K562 (cell line): ENCODE measurements at regions not wholly inside any gene's neighbourhood (a gene's known extent, or its start where the extent isn't known, plus 50 kb on each side); places are given as distances from the start of the nearest gene placed in this dataset.

Experiments
- ATAC-seq: fragments of 200-7000 bp; cut with Tn5 transposase; 3 replicates; pipeline ENCODE4 v1.9.1; 2020; ENCODE audit warnings: moderate library complexity
- BruUV-seq: library from RNA; stranded (reverse); fragments of 400-500 nt; replicated peaks from 2 replicates; lab custom pipeline; 2021; lab: Mats Ljungman, UMichigan
- CTCF ChIA-PET: fragments of 300-600 bp; formaldehyde crosslinking; extraction: SDS; loops from one replicate; lab custom pipeline; 2021; ENCODE audit warnings: low intra/inter-chr PET ratio; lab: Yijun Ruan, JAX
- POLR2A ChIA-PET: fragments of 300-600, 350-650 bp; sonication (Branson Sonifier 250); formaldehyde crosslinking; extraction: SDS; loops from one replicate; lab custom pipeline; 2021; ENCODE audit warnings: antibody characterized with exemption, inconsistent platforms; lab: Yijun Ruan, JAX
- DNase-seq, 4 experiments: peaks; one replicate each; pipeline versions ENCODE4 v3.0.0 to v3.0.0-alpha.2; 2011 to 2018; ENCODE audit warnings: low spot score in 3 of 4, mixed read lengths in 3 of 4; ENCODE audit errors: extremely low read depth in 1 of 4
- FAIRE-seq: peaks from 2 replicates; lab custom pipeline; 2011; peaks lifted over from hg19 to GRCh38; lab: Jason Lieb, UNC
- H2AFZ ChIP-seq: 2 replicates; pipeline ENCODE4 v1.6.0; 2011; ENCODE audit warnings: low read depth, low read length, control low read depth, inconsistent platforms
- H3K27ac ChIP-seq: fragments of 200-600 bp; 3 replicates; pipeline ENCODE4 v1.8.0; 2011; ENCODE audit warnings: low read depth, mild to moderate bottlenecking, control low read depth, inconsistent platforms, low read length, moderate library complexity, mixed read lengths; ENCODE audit errors: extremely low read depth
- H3K27me3 ChIP-seq, 2 experiments: fragments of 300-600 bp in 1 of 2; 2 replicates in 1 of 2; 3 replicates in 1 of 2; pipeline versions ENCODE4 v1.6.0 to v1.8.0; 2011; ENCODE audit warnings: inconsistent platforms in 2 of 2, low read length in 2 of 2, mild to moderate bottlenecking in 1 of 2, mixed read lengths in 1 of 2, moderate library complexity in 1 of 2; ENCODE audit not compliant: control insufficient read depth in 2 of 2, insufficient read depth in 2 of 2
- H3K36me3 ChIP-seq: fragments of 300-600 bp; 3 replicates; pipeline ENCODE4 v1.8.0; 2011; ENCODE audit warnings: mild to moderate bottlenecking, low read length, inconsistent platforms; ENCODE audit not compliant: control insufficient read depth, insufficient read depth
- H3K4me1 ChIP-seq, 2 experiments: fragments of 200-600 bp in 1 of 2; replicated peaks in 1 of 2; 2 replicates in 1 of 2; 3 replicates in 1 of 2; pipeline versions ENCODE4 v1.5.1 to v1.8.0; 2011; ENCODE audit warnings: inconsistent platforms in 2 of 2, low read length in 2 of 2, mild to moderate bottlenecking in 1 of 2, mixed read lengths in 1 of 2, moderate library complexity in 1 of 2; ENCODE audit not compliant: control insufficient read depth in 2 of 2, insufficient read depth in 2 of 2
- H3K4me2 ChIP-seq: 2 replicates; pipeline ENCODE4 v1.6.1; 2011; ENCODE audit warnings: low read length, control low read depth, inconsistent platforms, mixed read lengths; ENCODE audit not compliant: insufficient read depth
- H3K4me3 ChIP-seq: fragments of 200-600 bp; sonication (generic), shearing (Covaris generic); 2 replicates; pipeline ENCODE4 v1.5.1; 2016; ENCODE audit warnings: control low read depth, inconsistent platforms
- H3K79me2 ChIP-seq: fragments of 200-600 bp; 3 replicates; pipeline ENCODE4 v1.8.0; 2011; ENCODE audit warnings: low read length, inconsistent platforms; ENCODE audit not compliant: control insufficient read depth, insufficient read depth
- H3K9ac ChIP-seq, 2 experiments: 2 replicates each; pipeline versions ENCODE4 v1.6.0 to v1.6.1; 2011; ENCODE audit warnings: low read depth in 2 of 2, low read length in 2 of 2, control low read depth in 1 of 2, inconsistent platforms in 1 of 2, mild to moderate bottlenecking in 1 of 2, mixed read lengths in 1 of 2; ENCODE audit not compliant: insufficient read depth in 1 of 2
- H3K9me1 ChIP-seq: one replicate; pipeline ENCODE4 v1.6.0; 2011; ENCODE audit warnings: inconsistent platforms, mild to moderate bottlenecking, low read length, moderate library complexity; ENCODE audit not compliant: control insufficient read depth, insufficient read depth
- H3K9me3 ChIP-seq: replicated peaks from 2 replicates; pipeline ENCODE4 v1.5.1; 2011; ENCODE audit warnings: low read depth, low read length, inconsistent platforms; ENCODE audit not compliant: control insufficient read depth, insufficient read depth
- H4K20me1 ChIP-seq: replicated peaks from 2 replicates; pipeline ENCODE4 v1.6.1; 2011; ENCODE audit warnings: low read length, inconsistent platforms, mixed read lengths; ENCODE audit not compliant: control insufficient read depth, insufficient read depth
- ATF7 ChIP-seq: fragments of 450-650 bp; IDR thresholded peaks from 2 replicates; pipeline ENCODE4 v1.7.1; 2014; ENCODE audit warnings: mild to moderate bottlenecking, moderate library complexity
- HSF4 ChIP-seq: fragments of 250-450 bp; sonication (Bioruptor Pico); IDR thresholded peaks from 2 replicates; pipeline ENCODE4 v2.1.2; 2022; ENCODE audit warnings: mild to moderate bottlenecking, moderate library complexity, borderline replicate concordance
- MLLT1 ChIP-seq, 2 experiments: fragments of 450-650 bp; IDR thresholded peaks; 2 replicates each; pipeline ENCODE4 v1.6.1; 2016
- SRSF7 ChIP-seq: fragments of 200-400 bp; formaldehyde crosslinking; optimal IDR thresholded peaks from 2 replicates; pipeline ENCODE3; 2017; ENCODE audit warnings: mild to moderate bottlenecking, low read depth, low read length
- USF2 ChIP-seq: sonication (generic); formaldehyde crosslinking; IDR thresholded peaks from 2 replicates; pipeline ENCODE4 v1.5.0; 2020; ENCODE audit warnings: missing genetic modification reagents
- ZBED1 ChIP-seq: IDR thresholded peaks from 2 replicates; pipeline ENCODE4 v1.6.1; 2014
- ZKSCAN1 ChIP-seq: fragments of 150-350 bp; IDR thresholded peaks from 2 replicates; pipeline ENCODE4 v1.6.1; 2016; ENCODE audit warnings: low read depth, low read length
- WGBS: fragments of 100-300 bp; shearing (Covaris generic); methylation state at CpG from one replicate; pipeline ENCODE4 v1.1.6; 2016; ENCODE audit warnings: low coverage, mixed read lengths; ENCODE audit not compliant: insufficient coverage; ENCODE audit errors: missing lambda C conversion rate; 5-methylcytosine and 5-hydroxymethylcytosine counted together
- in situ Hi-C: fragments of 300-500 bp; cut with MboI; formaldehyde crosslinking; loops from 4 replicates; pipeline ENCODE4 v1.15.0; 2018; ENCODE audit warnings: inconsistent platforms, mixed read lengths
- intact Hi-C: fragments of 100-400 bp; cut with micrococcal nuclease; formaldehyde crosslinking; loops from 2 replicates; pipeline ENCODE4 v1.14.2; 2022

DNA sequence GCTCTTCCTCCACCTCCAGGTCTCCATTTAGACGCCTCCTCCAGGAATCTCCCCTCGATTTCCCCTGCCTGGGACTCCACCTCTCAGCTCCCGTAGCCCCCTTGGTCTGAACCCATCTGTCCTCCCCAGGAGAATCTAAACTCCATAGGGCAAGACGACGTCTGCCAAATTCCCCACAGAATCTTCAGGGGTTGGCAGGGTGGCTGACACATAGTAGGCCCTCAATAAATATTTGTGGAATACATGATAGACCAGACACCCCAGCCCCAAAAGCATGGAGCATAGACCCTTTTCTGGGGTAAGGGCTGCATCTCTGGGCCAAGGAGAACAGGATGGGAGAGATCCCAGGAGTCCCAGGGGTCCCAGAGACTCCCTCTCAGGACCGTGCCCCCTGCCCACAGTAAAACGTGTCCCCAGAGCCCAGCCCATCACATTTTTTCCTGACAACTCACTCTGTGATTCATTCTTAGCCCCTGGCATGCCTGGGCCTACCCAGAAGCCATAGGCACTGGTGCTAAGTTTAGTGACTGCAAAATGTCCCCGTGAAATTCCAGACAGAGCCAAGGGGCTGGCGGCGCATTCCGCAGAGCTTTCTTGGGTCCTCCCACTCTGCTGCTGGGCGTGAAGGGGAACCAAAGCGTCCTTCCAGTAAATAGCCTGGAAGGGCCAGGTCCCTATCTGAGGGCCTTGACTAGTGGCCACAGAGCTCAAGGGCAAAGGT lies 78.0 kb upstream of the SLC6A6 start:
- ChIA-PET CTCF (no interaction called here), POLR2A (interaction anchor here (0.7 to 1.7 kb wide), 3 partner anchors 8 to 46 kb away, joined by 3 to 9 read pairs (median 4); no protein-coding TSS in a partner anchor)
- DNase-seq (no peak), ATAC-seq (no peak), FAIRE-seq (no peak)
- BruUV-seq = no TSS peak
- in situ Hi-C loops = no loop called here
- intact Hi-C loops = no loop called here
- H2AFZ ChIP-seq = no peak overlapping the region
- no peak overlapping the region for H3K27ac ChIP-seq
- no peaks in the 10 kb centered on the region for H3K79me2 ChIP-seq
- 56% methylated on average over 13 of the region's 13 CpGs for WGBS
- H3K9me3 ChIP-seq = no peaks in the 10 kb centered on the region
- TF ChIP-seq ZBED1 (no peak), ATF7 (no peak), USF2 (CRISPR knock-in tag) (no peak), SRSF7 (no peak), HSF4 (CRISPR knock-in tag) (no peak), MLLT1 (IDR thresholded peaks at IDR 0.05) (no peak), ZKSCAN1 (peak; percentile 80)
- no peaks in the 10 kb centered on the region for H3K36me3 ChIP-seq
- H3K4me2 ChIP-seq = no peak overlapping the region
- H3K9me1 ChIP-seq = no peaks in the 10 kb centered on the region
- H3K4me3 ChIP-seq = no peak overlapping the region
- no peaks in the 10 kb centered on the region for H3K27me3 ChIP-seq
- peaks cover 0 to 5% of the 10 kb centered on the region in 2 experiments; a peak in 3 of 5 replicates for H3K4me1 ChIP-seq
- no peak overlapping the region; a peak in 1 of 4 replicates for H3K9ac ChIP-seq
- no peaks in the 10 kb centered on the region for H4K20me1 ChIP-seq
